ENCODE measurements at regions not wholly inside any gene's neighbourhood (a gene's known extent, or its start where the extent isn't known, plus 50 kb on each side); places are given as distances from the start of the nearest gene placed in this dataset.

DNA sequence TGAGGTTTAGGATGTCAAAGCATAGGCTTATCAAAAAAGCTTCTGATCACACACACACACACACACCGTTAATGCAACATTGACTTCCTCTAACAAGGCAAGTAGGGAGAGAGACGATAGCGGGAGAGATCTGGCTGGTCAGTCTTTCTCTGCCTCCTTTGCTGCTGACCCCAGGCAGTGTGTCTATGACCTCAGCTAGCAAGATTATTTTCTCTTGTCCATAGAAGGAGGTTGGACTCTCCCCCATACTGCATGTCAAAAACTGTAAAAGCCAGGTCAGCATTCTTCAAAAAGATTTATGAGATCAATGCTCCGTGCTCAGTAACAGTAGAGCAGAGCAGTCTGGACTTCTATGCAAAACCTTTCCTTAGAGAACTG lies 63.5 kb upstream of the PGM2 start:
- TF ChIP-seq POLR2AphosphoS5 (IDR thresholded peaks at IDR 0.05; ENCODE audit: low read depth) (no peak), ZNF331 (CRISPR knock-in tag; IDR thresholded peaks at IDR 0.05; ENCODE audit: low read depth) (no peak), CTCF (conservative IDR thresholded peaks at IDR 0.05; ENCODE audit: low read depth in 2 of 2) (no peak)
- TF ChIP-seq, protein P1, sequence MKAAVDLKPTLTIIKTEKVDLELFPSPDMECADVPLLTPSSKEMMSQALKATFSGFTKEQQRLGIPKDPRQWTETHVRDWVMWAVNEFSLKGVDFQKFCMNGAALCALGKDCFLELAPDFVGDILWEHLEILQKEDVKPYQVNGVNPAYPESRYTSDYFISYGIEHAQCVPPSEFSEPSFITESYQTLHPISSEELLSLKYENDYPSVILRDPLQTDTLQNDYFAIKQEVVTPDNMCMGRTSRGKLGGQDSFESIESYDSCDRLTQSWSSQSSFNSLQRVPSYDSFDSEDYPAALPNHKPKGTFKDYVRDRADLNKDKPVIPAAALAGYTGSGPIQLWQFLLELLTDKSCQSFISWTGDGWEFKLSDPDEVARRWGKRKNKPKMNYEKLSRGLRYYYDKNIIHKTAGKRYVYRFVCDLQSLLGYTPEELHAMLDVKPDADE (IDR thresholded peaks at IDR 0.05), result no peak

Data from GM23338 (cell line).